Loucy (cell line): ENCODE measurements at regions not wholly inside any gene's neighbourhood (a gene's known extent, or its start where the extent isn't known, plus 50 kb on each side); places are given as distances from the start of the nearest gene placed in this dataset.

Experiments
- CTCF ChIP-seq: fragments of 200-600 bp; sonication (generic); conservative IDR thresholded peaks from 2 replicates; pipeline ENCODE4 v1.5.1; 2014; ENCODE audit warnings: mild to moderate bottlenecking, antibody characterized with exemption, low read length
- EZH2phosphoT487 ChIP-seq: fragments of 200-600 bp; IDR thresholded peaks from 2 replicates; pipeline ENCODE4 v1.6.1; 2018; ENCODE audit warnings: antibody characterized with exemption, mild to moderate bottlenecking, moderate library complexity, borderline replicate concordance

- TF ChIP-seq CTCF (no peak), EZH2phosphoT487 (no peak)
Measured at GRCh38 chr9:90156318-90156717, 486.3 kb downstream of the DIRAS2 start.
